PC-3 (cell line): ENCODE measurements at regions not wholly inside any gene's neighbourhood (a gene's known extent, or its start where the extent isn't known, plus 50 kb on each side); places are given as distances from the start of the nearest gene placed in this dataset.
"Not testable (repeated sequence)": the region's sequence is repeated elsewhere in the genome, so short reads cannot be mapped to it uniquely, and the experiment has no call there.

ENCODE experiments used
- ATAC-seq: fragments of 200-7000 bp; cut with Tn5 transposase; 2 replicates; pipeline ENCODE4 v1.9.1; 2020; ENCODE audit warnings: mild to moderate bottlenecking, moderate library complexity
- BruUV-seq: library from RNA; stranded (reverse); fragments of 400-500 nt; replicated peaks from 2 replicates; lab custom pipeline; 2021; lab: Mats Ljungman, UMichigan
- CTCF ChIA-PET: fragments of 300-600 bp; sonication (Branson Sonifier 250); formaldehyde crosslinking; loops from one replicate; lab custom pipeline; 2022; ENCODE audit warnings: antibody characterized with exemption; lab: Charles Lee
- POLR2A ChIA-PET: fragments of 300-600 bp; sonication (Branson Sonifier 250); formaldehyde crosslinking; loops from one replicate; lab custom pipeline; 2022; ENCODE audit warnings: antibody characterized with exemption; ENCODE audit not compliant: unreplicated experiment; lab: Charles Lee
- DNase-seq: peaks from one replicate; pipeline ENCODE4 v3.0.0-alpha.2; 2015
- H2AFZ ChIP-seq: fragments of 300-600 bp; sonication (generic); 2 replicates; pipeline ENCODE4 v1.6.0; 2016; ENCODE audit warnings: antibody characterized with exemption, low read length
- H3F3A ChIP-seq: fragments of 300-600 bp; sonication (generic); one replicate; pipeline ENCODE4 v1.6.0; 2017; ENCODE audit warnings: antibody characterized with exemption, low read length, control low read depth, mild to moderate bottlenecking; ENCODE audit not compliant: unreplicated experiment
- H3K27ac ChIP-seq: fragments of 300-600 bp; sonication (generic); 2 replicates; pipeline ENCODE4 v1.5.1; 2016; ENCODE audit warnings: mild to moderate bottlenecking, low read length
- H3K27me3 ChIP-seq: fragments of 300-600 bp; sonication (generic); 2 replicates; pipeline ENCODE4 v1.6.1; 2016; ENCODE audit warnings: low read length, mixed read lengths
- H3K36me3 ChIP-seq: fragments of 300-600 bp; sonication (generic); 2 replicates; pipeline ENCODE4 v1.6.1; 2016; ENCODE audit warnings: low read depth, mixed run types, low read length, mixed read lengths
- H3K4me1 ChIP-seq: fragments of 300-600 bp; sonication (generic); 2 replicates; pipeline ENCODE4 v1.5.1; 2016; ENCODE audit warnings: low read length; ENCODE audit not compliant: insufficient read depth
- H3K4me2 ChIP-seq: fragments of 300-600 bp; sonication (generic); 2 replicates; pipeline ENCODE4 v1.6.0; 2016; ENCODE audit warnings: low read length
- H3K4me3 ChIP-seq: fragments of 300-600 bp; sonication (generic); 2 replicates; pipeline ENCODE4 v1.5.1; 2016; ENCODE audit warnings: mild to moderate bottlenecking, low read length, mixed read lengths
- H3K79me2 ChIP-seq: fragments of 300-600 bp; sonication (generic); 2 replicates; pipeline ENCODE4 v1.6.1; 2017; ENCODE audit warnings: low read length, mixed read lengths
- H3K9ac ChIP-seq: fragments of 300-600 bp; sonication (generic); 2 replicates; pipeline ENCODE4 v1.6.0; 2016; ENCODE audit warnings: mild to moderate bottlenecking, low read length
- H3K9me2 ChIP-seq: fragments of 300-600 bp; sonication (generic); replicated peaks from 2 replicates; pipeline ENCODE4 v1.6.1; 2016; ENCODE audit warnings: mixed run types, low read length, mixed read lengths
- H3K9me3 ChIP-seq: fragments of 300-600 bp; sonication (generic); 2 replicates; pipeline ENCODE4 v1.6.1; 2016; ENCODE audit warnings: low read length, mixed read lengths
- H4K20me1 ChIP-seq: fragments of 300-600 bp; sonication (generic); 2 replicates; pipeline ENCODE4 v1.6.1; 2016; ENCODE audit warnings: low read length, mixed read lengths
- CTCF ChIP-seq: fragments of 300-600 bp; sonication (generic); conservative IDR thresholded peaks from 2 replicates; pipeline ENCODE4 v1.5.1; 2017; ENCODE audit warnings: antibody characterized with exemption, low read depth, mild to moderate bottlenecking, low read length
- EZH2 ChIP-seq: fragments of 300-600 bp; sonication (generic); IDR thresholded peaks from one replicate; pipeline ENCODE4 v1.6.1; 2017; ENCODE audit warnings: antibody characterized with exemption, mild to moderate bottlenecking, low read length; ENCODE audit not compliant: unreplicated experiment
- EZH2phosphoT487 ChIP-seq: fragments of 300-600 bp; sonication (generic); IDR thresholded peaks from 2 replicates; pipeline ENCODE4 v1.6.1; 2018; ENCODE audit warnings: mild to moderate bottlenecking, antibody characterized with exemption, low read length, borderline replicate concordance
- intact Hi-C: fragments of 100-400 bp; cut with micrococcal nuclease; formaldehyde crosslinking; loops from 2 replicates; pipeline ENCODE4 v1.9.0; 2023

- DNase-seq: no peak
- no peaks in the 10 kb centered on the region for H3K36me3 ChIP-seq
- H3K9ac ChIP-seq: peak overlapping the region; percentile 61
- no peaks in the 10 kb centered on the region for H3K27me3 ChIP-seq
- peak; percentile 59 for ATAC-seq
- peak overlapping the region; percentile 80 for H2AFZ ChIP-seq
- intact Hi-C loops: loop anchor here (5.0 kb wide), 1 partner anchor 41 kb away; no protein-coding TSS in a partner anchor
- no peaks in the 10 kb centered on the region for H3K9me3 ChIP-seq
- TF ChIP-seq EZH2: no peak
- no peak for TF ChIP-seq CTCF
- TF ChIP-seq EZH2phosphoT487: no peak
- BruUV-seq: no TSS peak
- ChIA-PET CTCF (no interaction called here), POLR2A (interaction anchor here (0.6 kb wide), 1 partner anchor 17 kb away, joined by 4 read pairs; no protein-coding TSS in a partner anchor)
- no peaks in the 10 kb centered on the region for H3K9me2 ChIP-seq
- peak overlapping the region; percentile 62 for H3K4me3 ChIP-seq
- no peaks in the 10 kb centered on the region for H3F3A ChIP-seq
- H3K4me2 ChIP-seq: peak overlapping the region; percentile 86
- H3K79me2 ChIP-seq: peaks cover 7% of the 10 kb centered on the region; the same call in 1 of the 2 replicates
- peaks cover 7% of the 10 kb centered on the region; the same call in 1 of the 2 replicates for H3K4me1 ChIP-seq
- H4K20me1 ChIP-seq: no peaks in the 10 kb centered on the region
- H3K27ac ChIP-seq: 0 out of 2 replicates have a peak overlapping the region, but pooled peaks have one; percentile 1
Observed at GRCh38 chr7:43058271-43059066, 54.0 kb upstream of the HECW1 start.

- intact Hi-C loops: loop anchor here (5.0 kb wide), 1 partner anchor 42 kb away; no protein-coding TSS in a partner anchor
- peak; percentile 35 for ATAC-seq
- H3K4me1 ChIP-seq, H3K9me2 ChIP-seq, DNase-seq, H3K36me3 ChIP-seq, H3F3A ChIP-seq, H4K20me1 ChIP-seq, H3K79me2 ChIP-seq, CTCF ChIA-PET, H3K9me3 ChIP-seq, H3K27me3 ChIP-seq: not testable (repeated sequence)
- POLR2A ChIA-PET: interaction anchor here (0.6 kb wide), 1 partner anchor 17 kb away, joined by 4 read pairs; no protein-coding TSS in a partner anchor
- TSS peak; percentile 82 for BruUV-seq
- Histone ChIP-seq H3K4me3 (peak overlapping the region; percentile 62), H3K4me2 (peak overlapping the region; percentile 86), H3K27ac (peak overlapping the region; percentile 26; the same call in 1 of the 2 replicates), H3K9ac (peak overlapping the region; percentile 61), H2AFZ (peak overlapping the region; percentile 80)
Observed at GRCh38 chr7:43059067-43059600, 53.3 kb upstream of the HECW1 start.
